ENCODE measurements at regions not wholly inside any gene's neighbourhood (a gene's known extent, or its start where the extent isn't known, plus 50 kb on each side); places are given as distances from the start of the nearest gene placed in this dataset.
"Not testable (repeated sequence)": the region's sequence is repeated elsewhere in the genome, so short reads cannot be mapped to it uniquely, and the experiment has no call there.

DNA sequence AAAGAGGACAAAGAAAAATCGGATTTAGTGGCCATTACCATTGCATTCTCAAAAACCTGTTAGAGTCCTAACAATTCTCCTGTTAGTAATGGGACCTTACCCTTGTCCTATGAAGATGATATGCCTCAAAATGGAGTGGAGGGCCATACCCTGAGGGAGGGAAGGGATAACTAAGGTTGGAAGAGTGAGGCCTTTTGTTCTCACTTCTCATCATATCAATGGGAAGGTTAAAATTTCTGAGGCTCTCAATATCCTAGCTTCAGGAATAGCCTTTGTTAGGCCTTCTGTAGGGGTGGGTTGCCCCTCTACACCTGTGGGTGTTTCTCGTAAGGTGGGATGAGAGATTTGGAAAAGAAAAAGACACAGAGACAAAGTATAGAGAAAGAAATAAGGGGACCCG is 109.4 kb upstream of the SGIP1 start:
- not testable (repeated sequence) for DNase-seq (ENCODE audit: low read depth)

DNA sequence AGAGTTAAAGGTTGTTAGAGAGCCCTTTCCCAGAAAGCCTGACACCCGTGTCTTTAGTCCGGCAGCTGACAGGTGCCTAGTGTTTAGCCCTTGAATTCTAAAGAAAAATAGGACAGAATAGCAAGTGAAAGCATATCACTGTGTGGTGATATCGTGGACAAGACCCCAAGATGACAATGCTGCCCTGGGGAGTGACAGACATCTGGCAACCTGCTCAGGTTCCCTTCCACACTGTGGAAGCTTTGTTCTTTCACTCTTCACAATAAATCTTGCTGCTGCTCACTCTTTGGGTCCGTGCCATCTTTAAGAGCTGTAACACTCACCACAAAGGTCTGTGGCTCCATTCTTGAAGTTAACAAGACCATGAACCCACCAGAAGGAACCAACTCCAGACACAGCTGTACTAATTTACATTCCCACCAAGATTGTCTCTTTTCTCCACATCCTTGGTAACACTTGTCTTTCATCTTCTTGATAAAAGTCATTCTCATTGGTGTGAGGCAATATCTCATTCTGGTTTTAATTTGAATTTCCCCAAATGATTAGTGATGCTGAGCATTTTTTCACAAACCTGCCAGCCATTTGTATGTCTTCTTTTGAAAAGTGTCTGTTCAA is 107.6 kb upstream of the SGIP1 start:
- DNase-seq (ENCODE audit: low read depth): no peak

DNA sequence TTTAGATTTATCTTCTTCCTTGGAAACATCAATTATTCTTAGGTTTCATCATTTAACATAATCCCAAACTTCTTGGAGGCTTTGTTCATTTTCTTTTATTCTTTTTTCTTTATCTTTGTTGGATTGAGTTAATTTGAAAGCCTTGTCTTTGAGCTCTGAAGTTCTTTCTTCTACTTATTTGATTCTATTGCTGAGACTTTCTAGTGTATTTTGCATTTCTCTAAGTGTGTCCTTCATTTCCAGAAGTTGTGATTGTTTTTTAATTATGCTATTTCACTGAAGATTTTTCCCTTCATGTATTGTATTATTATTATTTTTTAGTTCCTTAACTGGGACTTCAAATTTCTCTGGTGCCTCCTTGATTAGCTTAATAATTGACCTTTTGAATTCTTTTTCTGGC is 103.1 kb upstream of the SGIP1 start:
- DNase-seq (ENCODE audit: low read depth): not testable (repeated sequence)

DNA sequence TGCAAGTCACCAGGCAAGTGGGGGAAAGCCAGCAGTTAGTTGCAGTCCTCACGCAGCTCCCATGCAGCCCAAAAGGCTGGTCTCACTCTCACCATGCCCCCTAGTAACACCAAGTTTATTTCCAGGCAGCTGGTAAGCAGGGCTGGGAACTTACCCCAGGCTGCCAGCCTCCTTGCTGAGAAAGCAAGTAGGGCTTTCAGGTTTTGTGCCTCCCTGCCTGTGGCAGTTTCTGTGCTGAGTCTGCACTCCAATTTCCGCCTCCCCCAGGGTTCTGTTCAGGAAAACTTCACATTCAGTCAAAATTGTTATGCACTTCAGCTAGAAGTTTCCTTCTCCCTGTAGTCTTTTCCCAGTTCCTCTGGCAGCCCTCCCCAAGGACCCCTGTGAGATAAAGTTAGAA is 102.0 kb upstream of the SGIP1 start:
- DNase-seq (ENCODE audit: low read depth): no peak

DNA sequence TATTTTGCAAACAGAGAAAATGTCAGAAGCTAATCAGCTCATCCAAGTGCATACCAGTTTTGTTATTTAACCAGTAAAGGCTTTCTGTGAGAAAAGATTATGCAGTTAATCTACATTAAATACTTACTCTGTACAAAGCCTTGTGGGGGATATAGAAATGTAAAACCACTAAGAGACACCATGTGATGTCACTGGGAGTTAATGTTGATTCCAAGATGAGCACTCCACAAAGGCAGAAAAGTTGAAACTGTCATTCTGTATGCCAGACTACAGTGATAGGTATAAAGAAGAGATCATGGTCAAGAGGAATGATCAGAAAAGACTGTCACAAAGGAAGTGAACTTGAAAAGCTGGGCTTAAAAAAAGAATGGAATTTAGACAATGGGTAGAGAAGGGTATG is 100.3 kb upstream of the SGIP1 start:
- no peak for DNase-seq (ENCODE audit: low read depth)

DNA sequence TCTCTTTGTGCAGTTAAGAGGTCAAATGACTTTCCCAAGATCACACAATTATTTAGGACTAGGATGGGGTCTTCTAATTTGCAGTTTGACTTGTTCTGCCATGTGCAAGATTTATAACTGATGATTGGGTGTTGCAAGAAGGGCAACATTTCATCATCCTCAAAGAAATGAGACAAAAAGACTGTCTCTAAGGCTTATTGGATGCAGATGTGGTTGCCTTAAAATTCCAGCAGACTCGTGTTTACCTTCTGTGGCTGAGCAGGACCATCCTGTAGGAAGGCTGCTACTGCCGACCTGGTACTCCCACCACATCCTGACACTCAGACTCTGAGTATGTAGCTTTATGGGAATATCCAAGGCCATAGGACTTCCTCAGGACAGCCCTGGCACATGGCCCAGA is 99.9 kb upstream of the SGIP1 start:
- DNase-seq (ENCODE audit: low read depth): peak; percentile 31

DNA sequence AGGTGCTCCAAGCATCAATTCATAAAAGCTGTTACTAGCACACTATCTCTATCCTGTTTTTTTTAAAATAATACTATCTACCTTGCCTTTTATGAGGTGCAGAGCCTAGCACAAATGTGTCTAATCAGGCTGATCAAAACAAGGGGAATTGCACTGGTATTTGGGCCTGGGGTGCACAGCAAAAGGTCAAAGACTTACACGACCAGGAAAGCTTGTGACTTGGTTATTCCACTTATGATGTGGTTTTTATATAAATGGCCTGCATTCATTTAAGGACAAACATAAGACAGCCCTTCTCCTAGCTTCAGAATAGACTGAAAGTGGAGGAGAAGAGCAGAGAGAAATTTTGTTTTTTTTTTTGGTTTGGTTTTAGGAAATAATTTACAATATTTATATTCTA is 98.4 kb upstream of the SGIP1 start:
- DNase-seq (ENCODE audit: low read depth): no peak

DNA sequence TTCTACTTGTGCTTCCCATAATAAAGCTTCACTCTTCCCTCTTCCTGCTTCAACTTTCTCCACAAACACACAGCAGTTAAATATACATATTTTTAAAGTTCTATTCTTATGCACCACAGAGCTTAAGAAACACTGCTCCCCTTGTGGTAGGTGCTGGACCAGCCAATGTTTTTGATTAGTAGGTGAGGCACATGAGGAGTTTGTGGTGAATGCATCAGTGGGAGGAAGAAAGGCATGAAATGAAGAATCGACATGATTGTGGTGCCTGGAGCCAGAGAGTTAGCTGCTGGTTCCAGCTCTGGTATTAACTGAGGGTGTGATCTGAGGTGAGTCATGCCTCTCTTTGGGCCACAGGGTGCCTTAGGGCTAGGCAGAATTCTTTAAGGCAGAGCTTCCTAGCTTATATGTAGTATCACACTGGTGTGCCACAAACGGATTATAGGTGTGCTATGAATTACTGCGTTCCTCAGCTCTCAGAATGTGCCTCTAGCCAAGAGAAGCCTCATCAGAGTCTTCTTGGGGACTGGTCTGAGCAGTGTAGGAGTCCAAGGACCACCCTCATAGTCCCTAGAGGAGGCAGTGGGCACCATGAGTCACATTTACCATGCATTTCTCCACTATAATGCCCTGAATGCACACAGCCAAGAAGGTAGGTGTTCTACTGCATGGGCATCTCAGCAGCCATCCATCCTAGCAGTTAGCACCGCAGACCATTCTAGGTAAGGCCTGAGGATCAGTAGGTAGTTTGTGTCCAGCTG is 97.4 kb upstream of the SGIP1 start:
- DNase-seq (ENCODE audit: low read depth): peak; percentile 88

DNA sequence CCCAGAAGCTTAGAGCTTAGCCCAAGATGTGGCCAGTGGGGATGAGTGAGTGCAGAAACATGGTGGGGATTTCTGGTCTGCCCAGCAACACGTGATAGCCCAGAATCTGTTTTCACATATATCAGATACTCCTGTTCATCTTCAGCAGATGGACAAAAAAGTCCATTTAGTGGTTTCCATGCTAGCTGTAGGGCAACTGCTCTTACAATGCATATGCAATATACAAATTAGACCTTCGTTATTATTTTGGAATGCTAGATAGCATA is 96.9 kb upstream of the SGIP1 start:
- DNase-seq (ENCODE audit: low read depth): no peak

DNA sequence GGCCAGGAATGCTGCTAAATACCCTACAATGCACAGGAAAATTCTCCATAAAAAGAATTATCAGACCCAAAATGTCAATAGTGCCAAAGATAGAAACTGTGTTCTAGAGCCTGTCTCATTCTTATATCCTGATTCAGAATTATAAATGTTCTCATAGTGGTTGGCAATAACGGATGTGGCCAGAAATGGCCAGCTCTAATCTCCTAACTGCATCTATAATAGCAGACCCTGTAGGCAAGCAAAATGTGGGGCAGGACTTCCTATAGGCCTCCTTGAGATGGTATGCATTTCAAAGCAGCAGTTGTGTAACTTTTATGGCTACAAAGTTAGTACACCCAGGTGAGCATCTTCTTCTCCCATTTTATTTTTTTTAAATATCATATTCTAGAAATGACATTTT is 95.9 kb upstream of the SGIP1 start:
- DNase-seq (ENCODE audit: low read depth): no peak

DNA sequence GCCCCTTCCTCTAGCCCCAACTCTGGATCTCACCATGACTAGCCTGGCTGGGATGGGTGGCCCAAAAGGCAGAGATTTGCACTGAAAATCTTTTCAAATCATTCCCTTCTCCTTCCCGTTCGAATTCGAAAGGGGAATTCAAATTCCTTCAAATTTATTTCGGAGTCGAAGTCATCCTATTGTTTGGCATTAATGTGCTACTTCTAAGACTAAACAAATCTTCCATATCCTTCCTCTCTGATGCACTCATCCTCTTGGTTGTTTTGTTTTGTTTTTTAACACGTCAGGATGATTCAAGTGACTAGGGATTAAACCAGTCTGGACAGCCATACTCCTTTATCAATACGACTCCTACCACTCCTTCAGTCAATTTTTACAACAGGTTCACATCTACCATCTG is 95.5 kb upstream of the SGIP1 start:
- peak; percentile 30 for DNase-seq (ENCODE audit: low read depth)

DNA sequence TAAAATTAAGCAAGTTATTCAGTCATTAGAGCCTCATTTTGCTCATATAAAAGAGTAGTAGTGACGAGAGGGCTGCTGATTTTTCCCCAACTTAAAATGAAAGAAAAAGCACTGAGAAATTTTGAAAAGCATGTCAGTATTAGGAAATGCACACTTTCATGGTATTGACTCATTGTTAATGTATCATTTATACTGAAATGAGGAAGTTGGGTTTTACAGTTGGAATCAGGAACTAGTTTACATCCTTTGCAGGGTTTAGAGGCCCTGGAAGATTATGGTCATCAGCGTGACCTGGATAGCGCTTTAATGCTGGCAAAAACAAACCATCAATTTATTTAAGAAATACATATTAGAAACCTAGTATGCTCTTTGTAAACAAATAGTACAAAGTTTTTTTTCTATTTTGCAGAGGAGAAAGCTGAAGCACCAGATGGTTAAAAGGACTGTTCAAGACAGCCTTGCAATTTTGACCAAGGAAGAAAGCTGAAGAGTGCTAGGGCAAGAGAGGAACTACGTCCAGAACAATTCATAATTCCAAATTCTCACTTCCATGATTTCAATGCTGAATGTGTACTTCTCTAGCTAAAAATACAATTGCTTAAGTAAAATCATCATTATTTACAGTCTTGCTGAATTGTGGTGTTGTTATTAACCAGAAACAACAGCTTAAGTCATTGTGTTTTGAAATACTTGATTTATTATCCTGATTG is 94.8 kb upstream of the SGIP1 start:
- DNase-seq (ENCODE audit: low read depth): peak; percentile 68

DNA sequence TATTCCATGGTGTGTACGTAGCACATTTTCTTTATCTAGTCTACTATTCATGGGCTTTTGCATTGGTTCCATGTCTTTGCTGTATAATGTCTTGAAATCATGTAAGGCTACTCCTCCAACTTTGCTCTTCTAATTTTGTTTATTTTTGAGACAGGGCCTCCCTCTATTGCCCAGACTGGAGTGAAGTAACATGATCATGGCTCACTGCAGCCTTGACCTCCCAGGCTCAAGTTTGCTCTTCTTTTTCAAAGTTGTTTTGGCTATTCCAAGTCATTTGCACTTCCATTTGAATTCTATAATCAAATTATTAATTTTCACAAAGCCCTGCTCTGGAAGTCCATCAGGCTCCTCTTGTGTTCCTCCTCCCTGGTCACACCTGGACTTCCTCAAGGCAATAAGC is 90.2 kb upstream of the SGIP1 start:
- no peak for DNase-seq (ENCODE audit: low read depth)

DNA sequence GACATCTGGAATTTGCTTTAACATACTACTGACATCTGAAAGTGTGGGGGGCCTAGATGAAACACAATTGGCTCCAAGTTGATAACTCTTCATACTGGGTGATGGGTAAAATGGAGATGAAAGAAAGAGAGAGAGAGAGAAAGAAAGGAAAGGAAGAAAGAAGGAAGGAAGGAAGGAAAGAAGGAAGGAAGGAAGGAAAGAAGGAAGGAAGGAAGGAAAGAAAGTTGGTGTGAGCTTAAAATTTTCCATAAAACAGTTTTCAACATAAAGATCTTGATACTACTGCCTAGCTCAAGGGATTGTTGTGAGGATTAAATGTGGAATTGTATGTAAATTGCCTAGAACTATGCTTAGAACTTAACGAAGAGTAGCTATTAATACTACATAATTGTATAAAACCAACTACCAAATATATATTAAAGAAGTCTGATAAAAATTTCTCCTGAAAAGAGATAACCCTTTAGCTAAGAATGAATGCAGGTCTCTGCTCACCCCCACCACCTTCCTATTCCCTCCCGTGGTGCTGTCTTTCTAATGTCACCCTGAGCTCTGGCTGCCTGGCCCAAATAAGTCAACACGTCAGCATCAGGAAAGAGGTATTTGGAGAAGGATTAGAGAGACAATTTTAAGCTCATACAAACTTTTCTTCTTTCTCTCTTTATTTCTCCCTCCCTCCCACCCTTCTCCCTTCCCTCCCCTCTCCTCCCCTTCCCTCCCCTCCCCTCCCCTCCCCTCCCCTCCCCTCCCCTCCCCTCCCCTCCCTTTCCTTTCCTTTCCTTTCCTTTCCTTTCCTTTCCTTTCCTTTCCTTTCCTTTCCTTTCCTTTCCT is 89.3 kb upstream of the SGIP1 start:
- DNase-seq (ENCODE audit: low read depth): no peak

DNA sequence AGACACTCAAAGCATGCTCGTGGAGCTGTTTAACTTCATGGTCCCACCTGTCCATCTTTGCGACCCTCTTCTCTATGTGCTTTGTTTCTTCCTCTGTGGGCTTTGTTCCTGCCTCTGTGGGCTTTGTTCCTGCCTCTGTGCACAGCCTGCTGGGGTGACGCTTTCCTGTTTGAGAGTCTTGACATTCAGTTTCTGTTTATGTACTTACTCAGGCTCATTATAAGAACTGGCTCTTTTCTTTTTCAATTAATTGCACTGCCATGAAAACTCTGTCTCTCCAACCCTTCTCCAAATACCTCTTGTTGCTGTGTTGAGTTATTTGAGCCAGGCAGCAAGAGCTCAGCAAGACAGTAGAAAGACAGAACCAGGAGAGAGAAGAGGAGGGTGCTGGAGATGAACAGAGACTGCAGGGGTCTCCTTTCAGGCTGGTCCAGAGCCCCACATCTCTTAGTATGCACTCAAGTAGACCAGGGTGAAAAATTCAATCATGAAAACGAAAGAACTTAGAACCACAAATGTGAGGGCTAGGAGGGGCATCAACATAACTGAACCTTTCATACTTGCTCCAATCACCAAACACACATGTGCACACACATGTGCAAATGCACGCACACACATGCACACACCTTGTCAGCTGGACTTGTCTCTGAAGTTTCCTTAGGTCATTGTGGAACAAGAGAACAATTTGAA is 88.3 kb upstream of the SGIP1 start:
- DNase-seq (ENCODE audit: low read depth): no peak

DNA sequence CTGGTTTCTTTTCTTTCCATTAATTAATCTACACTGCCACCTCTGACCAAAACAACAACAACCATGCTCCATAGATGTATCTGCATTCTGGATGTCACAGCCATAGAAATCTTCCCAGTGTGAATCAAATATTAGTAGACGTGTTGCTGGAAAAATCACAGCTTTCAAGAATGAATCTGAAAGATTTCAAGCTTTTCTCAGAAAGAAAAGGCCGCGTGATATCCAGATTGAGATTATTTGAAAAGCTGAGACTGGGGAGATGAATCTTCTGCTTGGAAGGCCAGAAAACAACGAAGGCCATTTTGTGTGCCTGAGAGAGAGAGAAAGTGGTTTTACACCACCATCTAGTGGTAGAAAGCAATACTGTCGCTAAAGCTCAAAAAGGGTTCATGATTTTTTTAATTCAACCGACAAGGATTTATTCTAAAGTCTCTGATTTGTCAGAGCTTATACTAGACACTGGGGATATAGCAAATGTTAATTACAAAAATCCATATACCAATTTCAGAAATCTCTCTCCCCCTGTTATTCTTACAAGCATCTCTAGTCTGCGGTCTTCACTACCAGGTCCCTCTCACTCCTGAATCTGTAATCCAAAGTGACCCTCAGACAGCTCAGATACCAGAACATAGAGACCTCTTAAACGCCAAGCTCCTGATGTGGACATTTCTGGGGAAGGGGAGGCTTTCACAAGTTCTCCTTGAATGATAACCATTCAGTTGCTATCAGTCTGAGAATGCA is 87.5 kb upstream of the SGIP1 start:
- peak; percentile 68 for DNase-seq (ENCODE audit: low read depth)

DNA sequence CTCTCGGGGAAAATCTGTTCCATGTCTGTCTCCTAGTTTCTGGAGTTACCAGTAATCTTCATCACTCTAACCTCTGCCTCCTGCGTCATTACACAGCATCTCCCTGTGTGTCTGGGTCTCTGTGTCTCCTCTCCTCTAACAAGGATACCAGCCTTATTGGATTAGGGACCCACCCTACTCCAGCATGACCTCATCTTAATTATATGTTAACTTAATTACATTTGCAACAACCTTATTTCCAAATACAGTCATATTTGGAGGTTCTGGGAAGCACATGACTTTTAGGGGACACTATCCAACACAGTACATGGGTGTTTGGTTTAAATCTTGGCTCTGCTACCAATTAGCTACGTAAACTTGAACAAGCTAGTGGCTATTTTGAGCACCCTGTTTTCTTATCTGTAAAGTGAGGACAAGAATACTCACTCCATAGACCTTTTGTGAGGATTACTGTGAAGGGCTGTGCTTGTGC is 83.9 kb upstream of the SGIP1 start:
- DNase-seq (ENCODE audit: low read depth): no peak

DNA sequence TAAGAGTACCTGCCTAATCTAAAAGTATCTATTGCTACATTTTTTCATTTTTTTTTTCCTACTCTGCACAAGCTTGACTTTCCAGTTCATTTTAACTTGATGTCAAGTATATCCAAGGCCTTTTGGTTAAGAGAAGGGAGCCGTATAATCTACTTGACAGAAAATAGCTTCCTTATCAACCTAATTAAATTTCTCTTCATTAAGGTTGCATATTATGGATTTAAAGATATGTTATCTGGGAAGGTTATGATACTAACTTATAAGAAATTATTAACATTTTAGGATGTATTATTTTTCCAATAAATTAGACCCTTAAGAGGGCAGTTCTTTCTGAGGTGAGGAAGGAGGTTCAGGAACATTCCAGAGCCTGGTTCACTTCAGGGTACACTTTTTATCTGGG is 83.1 kb upstream of the SGIP1 start:
- DNase-seq (ENCODE audit: low read depth): no peak

DNA sequence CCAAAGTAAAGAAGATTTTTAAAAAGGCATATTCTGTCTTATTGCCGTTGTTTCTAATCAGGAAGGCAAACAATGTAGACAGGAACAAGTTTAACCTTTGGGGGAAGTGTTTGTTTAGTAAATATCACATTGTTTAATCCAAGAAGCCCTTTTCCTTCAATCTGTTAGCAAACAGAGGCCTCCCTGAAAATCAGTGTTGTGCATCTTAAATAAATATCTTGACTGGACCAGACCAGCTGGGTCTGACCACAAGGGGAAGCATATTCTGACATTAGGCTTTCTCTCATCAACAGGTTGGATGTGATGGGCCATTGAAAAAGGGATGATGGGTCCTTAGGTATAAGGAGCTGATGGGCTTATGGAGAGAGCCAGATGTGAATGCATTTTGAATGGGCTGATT is 81.8 kb upstream of the SGIP1 start:
- DNase-seq (ENCODE audit: low read depth): no peak

DNA sequence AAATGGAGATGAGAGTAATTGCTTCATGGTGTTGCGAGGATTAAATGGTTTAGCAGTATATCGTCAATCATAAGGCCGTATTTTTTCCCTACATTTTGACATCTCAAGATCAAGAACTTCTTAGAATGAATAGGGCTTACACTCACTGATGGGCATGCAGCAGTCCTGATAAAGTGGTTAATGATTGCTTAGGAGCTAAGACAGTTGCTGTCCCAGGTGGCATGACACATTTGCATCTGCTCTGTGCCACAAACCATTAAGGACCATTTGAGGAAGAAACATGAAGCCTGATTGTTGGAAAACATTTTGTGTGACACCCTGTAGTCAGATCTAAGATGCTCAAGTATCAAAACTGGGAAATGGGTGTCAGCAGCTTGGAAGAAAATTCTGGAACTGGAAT is 81.0 kb upstream of the SGIP1 start:
- DNase-seq (ENCODE audit: low read depth): no peak

DNA sequence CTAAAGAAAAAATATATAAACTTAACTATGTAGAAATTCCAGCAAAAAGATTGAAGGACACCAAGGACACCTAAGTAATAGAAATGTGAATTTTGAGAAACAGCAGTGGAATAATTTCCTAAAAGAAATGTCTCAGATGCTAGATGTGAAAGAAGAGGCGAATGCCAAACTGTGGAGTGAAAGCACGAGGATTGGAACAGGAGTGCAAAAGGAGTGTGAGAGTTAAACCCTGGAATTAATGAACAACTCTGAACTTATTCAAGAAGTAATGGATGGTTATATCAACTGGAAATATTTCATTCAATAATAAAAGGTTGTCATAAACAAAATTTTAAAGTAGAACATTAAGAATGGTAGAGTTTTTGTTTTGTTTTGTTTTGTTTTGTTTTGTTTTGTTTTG is 78.5 kb upstream of the SGIP1 start:
- no peak for DNase-seq (ENCODE audit: low read depth)
